Loucy (cell line): ENCODE measurements at regions not wholly inside any gene's neighbourhood (a gene's known extent, or its start where the extent isn't known, plus 50 kb on each side); places are given as distances from the start of the nearest gene placed in this dataset.
A peak's percentile ranks its signal among the peaks of the same experiment; 100 is the strongest.

Source experiments
- H2AFZ ChIP-seq: fragments of 200-600 bp; sonication (generic); 2 replicates; pipeline ENCODE4 v1.6.0; 2016; ENCODE audit warnings: antibody characterized with exemption, mild to moderate bottlenecking, low read length, moderate library complexity
- H3F3A ChIP-seq: fragments of 200-600 bp; 2 replicates; pipeline ENCODE4 v1.6.0; 2016; ENCODE audit warnings: antibody characterized with exemption, low read depth, mild to moderate bottlenecking
- H3K27me3 ChIP-seq: fragments of 200-600 bp; sonication (generic); 2 replicates; pipeline ENCODE4 v1.6.1; 2014; ENCODE audit warnings: low read length, mild to moderate bottlenecking; ENCODE audit not compliant: insufficient read depth, poor library complexity, severe bottlenecking
- H3K36me3 ChIP-seq: fragments of 200-600 bp; sonication (generic); 2 replicates; pipeline ENCODE4 v1.6.1; 2016; ENCODE audit warnings: low read length; ENCODE audit not compliant: insufficient read depth
- H3K4me1 ChIP-seq: fragments of 200-600 bp; sonication (generic); 2 replicates; pipeline ENCODE4 v1.5.1; 2014; ENCODE audit warnings: low read length, mild to moderate bottlenecking; ENCODE audit not compliant: insufficient read depth, poor library complexity, severe bottlenecking
- H3K4me2 ChIP-seq: fragments of 200-600 bp; sonication (generic); 2 replicates; pipeline ENCODE4 v1.6.0; 2014; ENCODE audit warnings: antibody characterized with exemption, low read length, low read depth, mild to moderate bottlenecking; ENCODE audit not compliant: poor library complexity, severe bottlenecking
- H3K4me3 ChIP-seq: fragments of 200-600 bp; sonication (generic); 2 replicates; pipeline ENCODE4 v1.5.1; 2014; ENCODE audit warnings: low read length, mild to moderate bottlenecking, mixed read lengths; ENCODE audit not compliant: poor library complexity, severe bottlenecking
- H3K79me2 ChIP-seq: fragments of 200-600 bp; sonication (generic); 2 replicates; pipeline ENCODE4 v1.6.1; 2014; ENCODE audit warnings: low read length; ENCODE audit not compliant: insufficient read depth
- H3K9ac ChIP-seq: fragments of 200-600 bp; sonication (generic); 2 replicates; pipeline ENCODE4 v1.6.0; 2014; ENCODE audit warnings: mild to moderate bottlenecking, low read depth, low read length, moderate library complexity; ENCODE audit not compliant: poor library complexity, severe bottlenecking
- H3K9me2 ChIP-seq: fragments of 200-600 bp; sonication (generic); replicated peaks from 2 replicates; pipeline ENCODE4 v1.6.1; 2016; ENCODE audit warnings: low read depth, low read length, mixed read lengths
- H3K9me3 ChIP-seq: fragments of 200-600 bp; sonication (generic); 2 replicates; pipeline ENCODE4 v1.6.1; 2014; ENCODE audit warnings: mild to moderate bottlenecking, antibody characterized with exemption, low read length, low read depth; ENCODE audit not compliant: insufficient read depth
- H4K20me1 ChIP-seq: fragments of 200-600 bp; sonication (generic); 2 replicates; pipeline ENCODE4 v1.6.0; 2014; ENCODE audit warnings: antibody characterized with exemption, low read length, mild to moderate bottlenecking; ENCODE audit not compliant: insufficient read depth, poor library complexity, severe bottlenecking
- CTCF ChIP-seq: fragments of 200-600 bp; sonication (generic); conservative IDR thresholded peaks from 2 replicates; pipeline ENCODE4 v1.5.1; 2014; ENCODE audit warnings: mild to moderate bottlenecking, antibody characterized with exemption, low read length
- EZH2phosphoT487 ChIP-seq: fragments of 200-600 bp; IDR thresholded peaks from 2 replicates; pipeline ENCODE4 v1.6.1; 2018; ENCODE audit warnings: antibody characterized with exemption, mild to moderate bottlenecking, moderate library complexity, borderline replicate concordance

DNA sequence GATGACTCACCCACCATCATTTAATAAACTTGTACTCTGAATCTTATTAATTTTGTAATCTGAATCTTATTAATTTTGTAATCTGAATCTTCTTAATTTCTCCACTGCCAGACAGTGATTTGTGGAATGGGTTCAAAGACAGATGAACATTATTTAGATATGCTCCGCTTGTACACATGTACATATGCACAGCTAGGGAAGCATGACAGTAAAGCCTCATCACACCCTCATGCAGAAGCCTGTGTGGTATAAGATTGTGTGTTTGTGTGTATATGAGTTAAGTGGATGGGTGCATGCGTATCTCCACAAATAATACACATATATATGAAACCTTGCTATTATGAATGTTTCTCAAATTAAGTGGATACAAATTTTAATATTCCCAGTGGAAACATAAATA, 318.5 kb upstream of the SFRP2 start:
- Histone ChIP-seq H3K36me3 (no peaks in the 10 kb centered on the region), H3K27me3 (no peaks in the 10 kb centered on the region), H4K20me1 (no peaks in the 10 kb centered on the region), H3K4me3 (no peak overlapping the region), H3K79me2 (no peaks in the 10 kb centered on the region), H3K9me2 (no peaks in the 10 kb centered on the region), H2AFZ (no peak overlapping the region), H3K9ac (no peak overlapping the region), H3K4me2 (no peak overlapping the region), H3F3A (no peaks in the 10 kb centered on the region), H3K4me1 (no peaks in the 10 kb centered on the region), H3K9me3 (no peaks in the 10 kb centered on the region)
- TF ChIP-seq EZH2phosphoT487: no peak
- no peak for TF ChIP-seq CTCF

- Histone ChIP-seq H4K20me1 (no peaks in the 10 kb centered on the region), H3K9me2 (no peaks in the 10 kb centered on the region), H3K79me2 (no peaks in the 10 kb centered on the region), H3K9me3 (no peaks in the 10 kb centered on the region), H3K27me3 (no peaks in the 10 kb centered on the region), H2AFZ (peak overlapping the region; percentile 38; the same call in 1 of the 2 replicates), H3K4me3 (no peak overlapping the region), H3F3A (no peaks in the 10 kb centered on the region), H3K4me2 (no peak overlapping the region), H3K9ac (no peak overlapping the region), H3K4me1 (no peaks in the 10 kb centered on the region), H3K36me3 (no peaks in the 10 kb centered on the region)
- no peak for TF ChIP-seq EZH2phosphoT487
- no peak for TF ChIP-seq CTCF
Observed at GRCh38 chr4:154088741-154089140, 299.9 kb upstream of the SFRP2 start.

DNA sequence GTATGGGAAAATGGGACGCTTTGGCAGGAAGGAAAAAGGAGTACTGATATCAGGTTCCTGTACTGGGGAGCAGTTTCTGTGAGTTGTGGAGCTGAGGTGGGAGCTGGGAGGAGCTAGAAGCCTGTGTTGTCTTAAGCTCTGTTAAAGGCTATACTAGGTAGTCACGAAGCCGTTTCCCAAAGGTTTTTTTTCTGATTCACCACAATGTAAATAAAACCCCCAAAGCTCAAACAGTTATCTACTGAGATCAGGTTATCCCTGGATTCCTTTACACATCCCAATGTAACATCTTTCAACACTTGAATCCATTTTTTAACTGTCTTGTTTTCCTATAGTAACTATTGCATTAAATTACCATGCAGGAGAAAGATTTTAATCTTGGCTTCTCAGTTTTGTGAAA, 297.4 kb upstream of the SFRP2 start:
- Histone ChIP-seq H3K4me2 (no peak overlapping the region), H3K4me1 (no peaks in the 10 kb centered on the region), H3K79me2 (no peaks in the 10 kb centered on the region), H3K4me3 (no peak overlapping the region), H3K9ac (no peak overlapping the region), H3K27me3 (no peaks in the 10 kb centered on the region), H2AFZ (no peak overlapping the region), H4K20me1 (no peaks in the 10 kb centered on the region), H3F3A (no peaks in the 10 kb centered on the region), H3K9me2 (no peaks in the 10 kb centered on the region), H3K36me3 (no peaks in the 10 kb centered on the region), H3K9me3 (no peaks in the 10 kb centered on the region)
- TF ChIP-seq CTCF (no peak), EZH2phosphoT487 (no peak)
